Uterus (tissue), 2 donors: ENCODE measurements at regions not wholly inside any gene's neighbourhood (a gene's known extent, or its start where the extent isn't known, plus 50 kb on each side); places are given as distances from the start of the nearest gene placed in this dataset.

ENCODE experiments used
- CTCF ChIP-seq, 4 experiments: fragments of 200-600 bp in 2 of 4; fragments of 450-650 bp in 2 of 4; sonication (generic) in 2 of 4; IDR thresholded peaks; one replicate each; pipeline ENCODE4 v1.5.1; 2016 to 2019; ENCODE audit warnings: antibody characterized with exemption in 4 of 4, mild to moderate bottlenecking in 2 of 4, moderate library complexity in 1 of 4
- POLR2A ChIP-seq, 2 donors: fragments of 450-650 bp; IDR thresholded peaks; one replicate each; pipeline ENCODE4 v1.6.1; 2016; ENCODE audit warnings: antibody characterized with exemption in 2 of 2, mild to moderate bottlenecking in 1 of 2, moderate library complexity in 1 of 2

DNA sequence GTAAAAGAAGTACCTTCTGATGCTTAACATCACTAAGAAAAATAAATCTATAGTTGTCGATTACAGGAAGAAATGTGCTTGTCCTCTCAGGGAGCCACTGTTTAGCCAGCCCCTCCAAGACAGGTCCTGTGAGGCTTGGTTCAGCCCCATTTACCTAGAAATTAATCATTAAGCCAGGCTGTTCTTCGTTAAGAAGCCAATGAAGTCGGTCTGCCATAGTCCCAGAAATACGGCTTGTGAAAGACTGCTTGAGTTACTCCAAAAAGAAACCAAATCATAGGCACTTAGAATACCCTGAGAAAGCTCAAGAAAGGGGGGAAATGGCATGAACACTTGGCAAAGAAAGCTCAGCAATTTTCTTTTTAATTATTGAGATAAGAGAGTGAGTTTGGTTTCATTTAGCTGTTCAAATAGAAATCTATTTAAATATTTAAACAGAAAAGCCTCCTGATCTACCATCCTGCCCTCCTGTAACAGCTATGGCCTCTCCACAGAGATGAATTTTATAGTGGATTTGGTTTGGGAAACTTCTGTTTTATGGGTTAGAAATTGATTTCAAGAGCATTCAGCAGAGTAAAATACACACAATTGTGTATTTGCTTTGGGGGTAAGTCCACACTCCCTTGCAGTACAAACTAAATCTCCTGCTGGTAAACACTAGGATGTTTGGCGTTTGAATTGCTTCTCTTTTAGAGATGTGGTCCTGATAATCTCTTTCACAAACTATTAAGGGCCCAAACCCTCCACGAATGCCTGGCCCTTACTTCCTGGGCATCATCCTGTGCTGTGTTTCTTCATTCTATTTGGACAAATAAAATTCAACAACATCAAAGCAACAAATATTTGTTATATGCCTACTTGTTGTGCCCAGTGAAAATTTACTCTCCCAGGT lies 234.4 kb downstream of the SEC23A start:
- TF ChIP-seq CTCF (IDR thresholded peaks at IDR 0.05), result no peak
- no peak for TF ChIP-seq POLR2A (IDR thresholded peaks at IDR 0.05)
